ENCODE measurements at regions not wholly inside any gene's neighbourhood (a gene's known extent, or its start where the extent isn't known, plus 50 kb on each side); places are given as distances from the start of the nearest gene placed in this dataset.

DNA sequence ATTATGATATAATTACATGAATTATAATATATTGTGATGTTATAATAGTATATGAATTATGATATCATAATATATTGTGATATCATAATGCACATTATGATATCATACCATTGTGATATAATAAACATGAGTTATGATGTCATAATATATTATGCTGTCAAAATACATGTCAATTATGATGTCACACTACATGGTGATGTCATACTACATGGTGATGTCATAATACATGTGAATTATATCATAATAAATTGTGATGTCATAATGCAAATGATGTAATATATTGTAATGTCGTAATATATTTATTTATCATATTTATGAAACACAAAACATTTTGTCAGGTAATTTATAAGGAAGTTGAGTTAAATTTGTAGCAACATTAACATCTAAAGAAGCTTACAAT lies 1950.1 kb downstream of the TP53TG3F start:
- TF ChIP-seq, protein P1, sequence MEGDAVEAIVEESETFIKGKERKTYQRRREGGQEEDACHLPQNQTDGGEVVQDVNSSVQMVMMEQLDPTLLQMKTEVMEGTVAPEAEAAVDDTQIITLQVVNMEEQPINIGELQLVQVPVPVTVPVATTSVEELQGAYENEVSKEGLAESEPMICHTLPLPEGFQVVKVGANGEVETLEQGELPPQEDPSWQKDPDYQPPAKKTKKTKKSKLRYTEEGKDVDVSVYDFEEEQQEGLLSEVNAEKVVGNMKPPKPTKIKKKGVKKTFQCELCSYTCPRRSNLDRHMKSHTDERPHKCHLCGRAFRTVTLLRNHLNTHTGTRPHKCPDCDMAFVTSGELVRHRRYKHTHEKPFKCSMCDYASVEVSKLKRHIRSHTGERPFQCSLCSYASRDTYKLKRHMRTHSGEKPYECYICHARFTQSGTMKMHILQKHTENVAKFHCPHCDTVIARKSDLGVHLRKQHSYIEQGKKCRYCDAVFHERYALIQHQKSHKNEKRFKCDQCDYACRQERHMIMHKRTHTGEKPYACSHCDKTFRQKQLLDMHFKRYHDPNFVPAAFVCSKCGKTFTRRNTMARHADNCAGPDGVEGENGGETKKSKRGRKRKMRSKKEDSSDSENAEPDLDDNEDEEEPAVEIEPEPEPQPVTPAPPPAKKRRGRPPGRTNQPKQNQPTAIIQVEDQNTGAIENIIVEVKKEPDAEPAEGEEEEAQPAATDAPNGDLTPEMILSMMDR (IDR thresholded peaks at IDR 0.05; ENCODE audit: low read depth, low read length), result no peak
- no peak for TF ChIP-seq EZH2phosphoT487 (IDR thresholded peaks at IDR 0.05; ENCODE audit: low read depth)

Measured in OCI-LY3 (cell line).